GM18909 (cell line): ENCODE measurements at regions not wholly inside any gene's neighbourhood (a gene's known extent, or its start where the extent isn't known, plus 50 kb on each side); places are given as distances from the start of the nearest gene placed in this dataset.
"Not testable (repeated sequence)": the region's sequence is repeated elsewhere in the genome, so short reads cannot be mapped to it uniquely, and the experiment has no call there.

Experiments used
- ATAC-seq: cut with Tn5 transposase; IDR thresholded peaks from one replicate; pipeline ENCODE4 v1.9.1; 2021; ENCODE audit warnings: mild to moderate bottlenecking; ENCODE audit not compliant: unreplicated experiment, poor library complexity

DNA sequence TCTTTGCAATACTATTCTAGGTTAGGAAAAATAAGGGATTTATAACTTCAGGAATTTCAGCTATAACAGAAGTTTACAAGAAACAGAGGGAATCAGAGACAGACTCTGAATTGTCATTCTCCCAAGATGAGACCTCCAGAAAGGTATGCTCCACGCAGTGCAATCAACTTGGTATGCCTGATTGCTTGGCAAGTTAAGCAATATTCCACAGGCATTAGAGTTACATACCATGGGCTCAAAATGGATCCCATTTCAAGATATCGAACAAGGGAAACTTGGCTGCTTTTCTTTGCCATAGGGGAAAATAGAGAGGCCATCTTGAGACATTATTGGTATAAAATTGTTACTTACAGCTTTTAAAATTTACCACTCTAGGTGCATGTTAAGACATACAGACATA is 615.6 kb upstream of the SOX9 start:
- no peak for ATAC-seq

DNA sequence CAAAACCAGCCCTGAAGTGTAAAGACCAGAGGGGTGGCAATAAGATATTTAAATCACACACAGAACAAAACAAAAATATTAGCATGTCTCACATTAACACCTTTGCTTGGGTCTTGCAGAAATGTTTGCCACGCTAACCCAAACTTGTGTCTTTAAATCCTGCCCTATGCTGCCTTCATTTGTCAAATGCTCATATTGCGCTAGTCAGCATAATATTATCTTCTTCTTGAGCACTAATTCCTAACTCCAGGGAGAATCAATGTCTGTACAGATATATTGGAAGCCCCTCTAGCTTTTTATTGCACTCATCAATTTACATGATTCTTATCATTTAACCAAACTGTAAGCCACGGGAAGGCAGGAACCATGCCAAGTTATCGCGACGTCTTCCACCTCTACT is 614.8 kb upstream of the SOX9 start:
- ATAC-seq, result no peak

DNA sequence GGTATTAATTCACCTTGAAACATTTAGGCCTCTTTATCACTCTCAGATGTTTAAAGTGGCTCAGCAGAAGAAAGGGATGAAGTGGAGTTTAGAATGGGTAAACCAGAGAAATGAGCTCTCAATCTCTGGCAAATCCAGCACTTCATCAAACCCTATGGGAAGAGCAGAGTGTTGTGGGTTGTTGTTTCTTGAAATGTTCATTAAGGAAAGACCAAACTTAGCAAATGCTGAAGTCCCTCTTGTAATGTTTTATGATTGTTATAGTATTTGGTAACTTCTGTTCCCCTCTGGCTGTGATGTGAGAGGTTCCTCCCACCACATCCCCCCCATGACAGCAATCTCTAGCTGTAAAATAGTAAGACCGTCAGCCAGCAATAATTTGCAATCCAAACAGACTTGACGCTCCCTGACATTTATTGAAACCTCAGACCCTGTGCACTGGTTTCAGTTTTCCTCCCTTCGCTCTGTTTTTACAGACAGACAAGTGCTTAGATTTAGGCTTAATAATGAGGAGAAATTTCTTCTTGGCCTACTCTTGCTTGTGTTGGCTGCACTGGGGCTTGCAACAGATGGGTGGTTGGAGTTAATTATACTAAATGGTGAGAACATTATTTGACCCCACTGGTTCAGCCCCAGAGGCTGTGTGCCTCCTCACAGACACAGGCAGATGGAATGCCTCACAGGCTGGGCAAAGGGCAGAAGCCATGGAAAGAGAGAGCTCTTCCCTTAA is 609.4 kb upstream of the SOX9 start:
- no peak for ATAC-seq

DNA sequence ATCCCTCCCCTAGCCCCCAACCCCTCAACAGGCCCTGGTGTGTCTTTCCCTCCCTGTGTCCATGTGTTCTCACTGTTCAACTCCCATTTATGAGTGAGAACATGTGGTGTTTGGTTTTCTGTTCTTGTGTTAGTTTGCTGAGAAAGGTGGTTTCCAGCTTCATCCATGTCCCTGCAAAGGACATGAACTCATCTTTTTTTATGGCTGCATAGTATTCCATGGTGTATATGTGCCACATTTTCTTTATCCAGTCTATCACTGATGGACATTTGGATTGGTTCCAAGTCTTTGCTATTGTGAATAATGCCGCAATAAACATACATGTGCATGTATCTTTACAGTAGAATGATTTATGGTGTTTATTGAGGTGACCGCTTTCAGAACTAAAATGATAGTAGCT is 607.1 kb upstream of the SOX9 start:
- ATAC-seq, result not testable (repeated sequence)

DNA sequence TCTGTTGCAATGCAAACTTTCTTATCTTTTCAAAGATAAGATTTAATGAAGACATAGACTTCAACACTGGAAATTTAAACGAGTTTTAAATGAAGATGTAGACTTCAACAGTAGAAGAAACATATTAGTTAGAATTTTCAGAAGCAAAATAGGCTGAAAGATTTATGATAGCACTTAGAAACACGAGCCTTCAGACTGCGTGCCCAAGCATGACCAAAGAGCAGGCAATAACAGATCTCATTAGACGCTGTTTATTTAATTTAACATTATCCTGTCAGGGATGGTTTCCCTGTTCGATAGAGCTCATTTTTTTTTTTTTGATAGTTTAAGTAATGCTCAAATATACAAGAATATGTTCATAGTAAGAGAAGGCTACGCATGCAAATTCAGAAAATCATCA is 604.7 kb upstream of the SOX9 start:
- ATAC-seq, result no peak

DNA sequence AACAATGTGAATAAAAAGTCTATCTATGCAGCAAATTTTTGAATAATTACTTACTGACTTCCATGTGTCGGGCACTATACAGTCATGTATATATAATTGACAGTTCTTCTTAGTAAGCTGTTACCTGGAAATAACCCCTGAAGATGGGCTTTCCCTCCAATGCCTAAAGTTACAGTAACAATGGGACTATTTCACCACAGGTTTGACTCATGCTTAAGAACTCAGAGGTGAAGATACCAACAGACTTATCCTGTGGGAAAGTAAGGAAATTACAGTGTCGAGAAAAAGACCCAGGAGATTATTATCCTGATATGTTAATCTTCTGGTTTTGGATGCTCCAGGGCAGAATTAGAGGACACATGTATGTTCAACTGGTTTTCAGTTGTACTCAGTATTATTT is 601.5 kb upstream of the SOX9 start:
- no peak for ATAC-seq

DNA sequence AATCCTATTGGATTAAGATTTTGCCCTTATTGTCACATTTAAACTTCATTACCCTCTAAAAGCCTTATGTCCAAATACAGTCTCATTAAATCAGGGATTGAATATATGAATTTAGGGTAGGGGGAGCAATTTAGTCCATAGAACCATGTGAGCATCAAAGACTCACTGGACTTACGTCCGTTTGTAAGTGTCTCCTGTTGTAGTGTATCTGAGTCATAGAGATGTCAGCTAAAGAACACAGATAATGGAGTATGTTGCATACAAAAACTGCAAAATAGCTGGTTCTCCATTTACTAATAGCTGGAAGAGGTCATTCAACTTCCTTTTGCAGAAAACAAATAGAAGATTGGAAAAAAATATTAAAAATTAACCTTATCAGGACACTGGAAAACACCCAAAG is 599.1 kb upstream of the SOX9 start:
- no peak for ATAC-seq

DNA sequence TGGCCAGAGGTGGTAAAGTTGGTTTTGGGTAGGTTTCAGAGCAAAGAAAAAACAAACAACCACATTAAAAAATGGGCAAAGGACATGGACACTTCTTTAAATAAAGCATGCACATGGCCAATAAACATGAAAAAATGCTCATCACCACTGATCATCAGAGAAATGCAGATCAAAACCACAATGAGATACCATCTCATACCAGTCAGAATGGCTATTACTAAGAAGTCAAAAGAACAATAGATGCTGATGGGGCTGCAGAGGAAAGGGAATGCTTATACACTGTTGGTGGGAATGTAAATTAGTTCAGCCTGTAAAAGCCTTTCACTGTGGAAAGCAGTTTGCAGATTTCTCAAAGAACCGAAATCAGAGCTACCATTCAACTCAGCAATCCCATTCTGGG is 598.4 kb upstream of the SOX9 start:
- ATAC-seq, result no peak

DNA sequence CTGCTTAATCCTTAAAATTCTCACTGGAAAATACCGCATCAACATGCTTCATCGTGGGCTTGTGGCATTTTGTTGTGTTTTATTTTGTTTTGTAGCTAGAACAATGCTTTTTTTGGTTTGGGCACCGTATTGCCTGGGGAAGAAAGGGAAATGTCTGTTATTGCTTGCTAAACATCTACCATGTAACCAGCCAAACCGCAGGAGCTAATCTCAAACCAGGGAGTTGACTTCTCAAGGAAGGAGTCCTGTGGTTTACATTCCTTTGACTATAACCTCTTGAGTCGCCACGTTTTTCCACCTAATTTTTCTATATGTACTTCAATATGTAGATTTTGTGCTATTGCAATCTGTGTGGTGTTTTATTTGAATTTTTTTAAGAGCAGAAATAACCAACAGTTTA is 593.5 kb upstream of the SOX9 start:
- no peak for ATAC-seq

DNA sequence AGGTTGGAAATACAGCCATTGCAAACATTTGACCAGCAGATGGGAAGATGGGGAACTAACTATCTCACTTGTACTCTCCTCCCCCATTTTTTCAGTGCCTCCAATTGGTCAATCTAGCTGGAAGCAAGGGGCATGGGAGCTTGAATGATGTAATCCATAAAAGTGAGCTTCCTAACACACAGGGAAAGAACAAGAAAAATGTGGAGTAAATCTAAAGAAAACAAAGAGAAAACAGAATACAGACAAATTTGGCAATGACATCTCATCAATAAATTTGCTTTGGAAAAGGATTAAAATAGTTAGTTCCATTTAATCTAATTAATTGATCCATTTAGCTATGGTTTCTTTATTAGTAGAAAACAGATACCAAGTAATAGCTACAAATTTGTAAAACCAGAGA is 592.6 kb upstream of the SOX9 start:
- ATAC-seq, result no peak

DNA sequence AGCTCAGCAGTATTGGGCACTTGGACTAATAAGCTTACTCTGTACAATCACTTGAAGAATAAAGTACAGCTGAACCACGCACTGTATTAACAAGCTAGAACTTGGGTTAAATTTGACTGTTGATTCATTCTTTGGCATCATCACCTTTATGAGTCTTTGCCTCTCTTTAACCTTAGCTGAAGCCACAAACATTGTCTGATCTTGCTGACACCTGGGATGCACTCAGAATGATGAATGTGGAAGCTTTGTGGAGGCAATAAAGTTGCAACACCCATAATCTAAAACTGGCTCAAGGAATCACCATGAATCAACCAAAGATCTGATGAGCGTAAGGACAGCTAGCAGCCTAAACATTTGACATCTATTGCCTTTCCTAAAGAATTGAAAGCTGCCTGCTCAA is 590.6 kb upstream of the SOX9 start:
- ATAC-seq, result no peak

DNA sequence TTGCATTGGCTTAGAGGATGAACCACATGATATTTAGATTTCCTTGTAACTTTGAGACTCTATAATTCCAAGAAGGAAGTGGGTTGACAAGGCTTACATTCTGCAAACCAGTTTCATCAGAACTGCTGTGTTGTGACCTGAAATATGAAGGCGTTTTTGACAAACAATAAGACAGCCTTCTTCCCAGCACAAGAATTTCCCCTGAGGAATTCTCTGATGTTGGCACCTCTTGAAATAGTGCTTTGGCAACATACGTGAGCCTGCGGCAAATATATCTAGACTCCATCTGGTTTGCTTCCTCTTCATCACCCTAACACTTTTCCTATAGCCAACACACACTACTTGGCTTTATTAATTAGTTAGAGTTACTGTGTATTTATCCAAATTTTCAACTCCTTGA is 585.5 kb upstream of the SOX9 start:
- no peak for ATAC-seq

DNA sequence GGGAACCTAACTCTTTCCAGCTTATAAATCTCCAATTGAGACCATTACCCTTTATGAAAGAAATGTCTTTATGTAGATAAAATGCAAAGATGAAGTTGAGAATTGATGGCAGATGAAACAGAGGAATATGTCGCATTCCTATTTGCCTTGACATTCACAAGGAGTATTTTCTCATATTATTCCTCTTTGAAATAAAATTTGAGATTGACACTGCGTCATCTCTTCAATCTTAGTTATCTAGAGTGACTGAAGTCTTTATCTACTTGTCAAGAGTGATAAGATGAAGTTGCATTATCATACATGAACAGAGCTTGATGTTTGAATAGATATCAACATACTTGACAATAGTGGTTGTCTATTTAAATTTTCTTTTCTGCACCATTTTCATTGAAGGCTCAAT is 574.4 kb upstream of the SOX9 start:
- no peak for ATAC-seq

DNA sequence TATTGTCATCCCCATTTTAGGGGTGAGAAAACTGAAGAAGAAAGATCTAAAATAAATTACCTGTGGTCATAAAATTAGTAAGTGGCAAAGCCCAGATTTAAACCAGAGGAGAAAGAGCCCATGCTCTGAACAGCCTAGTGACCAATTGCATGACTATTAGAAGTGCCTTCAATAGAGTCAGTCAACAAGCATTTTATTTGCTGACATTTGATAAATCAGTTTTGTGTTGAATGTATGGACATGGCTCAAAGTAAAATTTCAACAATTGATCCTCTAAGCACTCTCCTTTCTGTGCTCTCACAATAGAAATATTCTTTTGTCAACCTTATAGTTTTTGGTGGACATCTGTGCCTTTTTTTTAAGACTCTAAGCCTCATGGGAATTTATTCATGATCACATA is 572.9 kb upstream of the SOX9 start:
- no peak for ATAC-seq

DNA sequence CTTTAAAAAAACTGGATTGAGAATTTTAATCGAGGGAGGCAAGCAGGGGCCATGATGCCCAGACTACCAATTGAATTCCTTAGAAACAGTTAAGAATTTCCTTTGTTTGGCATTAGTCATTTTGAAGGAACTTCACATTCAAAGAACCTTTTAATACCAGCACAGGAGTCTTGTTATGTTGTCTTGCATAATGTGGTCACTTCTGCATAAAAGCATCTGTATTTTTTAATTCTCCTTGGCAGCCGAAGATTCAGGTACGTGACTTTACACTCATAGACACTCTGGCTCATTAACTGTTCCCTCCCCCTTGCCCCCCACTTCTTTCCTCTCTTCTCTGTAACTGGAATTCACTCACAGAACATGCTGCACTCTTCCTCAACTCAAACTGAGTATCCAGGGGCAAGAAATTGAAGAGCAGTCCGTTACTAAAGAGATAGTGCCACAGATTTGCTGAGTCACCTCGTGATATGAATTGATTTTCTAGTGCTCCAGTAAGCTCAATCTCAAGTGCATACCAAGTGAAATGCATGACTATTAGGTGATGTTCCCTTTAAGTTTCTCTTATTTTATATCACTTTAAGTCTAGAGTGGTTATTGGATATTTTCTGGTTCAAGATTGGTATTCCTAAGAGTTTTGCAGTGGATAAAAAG is 572.2 kb upstream of the SOX9 start:
- ATAC-seq, result no peak

DNA sequence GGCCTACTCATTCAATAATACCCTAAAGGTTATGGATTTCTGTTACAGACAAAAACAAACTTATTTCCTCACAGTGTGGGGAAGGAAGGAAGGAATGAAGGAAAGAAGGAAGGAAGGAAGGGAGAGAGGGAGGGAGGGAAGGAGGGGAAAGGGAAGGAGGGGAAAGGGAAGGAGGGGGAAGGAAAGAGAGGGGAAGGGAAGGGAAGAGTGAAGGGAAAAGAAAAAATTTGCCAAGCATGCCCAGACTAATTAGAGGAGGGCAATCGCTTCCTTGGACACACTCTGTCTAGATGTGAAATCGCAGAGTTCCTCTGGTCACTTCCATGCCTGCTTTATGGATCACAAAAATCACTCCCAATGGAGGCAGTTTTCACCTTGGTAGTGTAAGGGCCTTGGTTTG is 570.1 kb upstream of the SOX9 start:
- ATAC-seq, result no peak

DNA sequence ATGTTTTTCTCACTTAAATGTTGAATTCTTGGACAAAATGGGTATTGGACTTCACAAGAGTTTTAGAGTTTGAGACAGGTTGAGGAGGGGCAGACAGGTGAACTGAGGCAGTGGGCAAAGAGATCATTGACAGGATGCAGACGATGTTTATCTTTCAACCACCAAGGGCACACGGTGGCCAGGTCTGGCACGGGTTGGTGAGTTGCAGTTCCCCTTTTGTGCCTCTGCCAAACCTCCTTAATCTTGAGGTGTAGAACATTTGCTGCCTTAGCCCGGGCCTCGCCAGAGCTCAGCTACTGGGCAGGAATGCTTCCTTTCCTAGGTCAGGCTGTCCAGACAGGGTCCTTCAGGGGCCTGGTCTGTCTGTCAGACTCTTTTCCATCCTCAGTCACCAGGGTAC is 567.4 kb upstream of the SOX9 start:
- no peak for ATAC-seq

DNA sequence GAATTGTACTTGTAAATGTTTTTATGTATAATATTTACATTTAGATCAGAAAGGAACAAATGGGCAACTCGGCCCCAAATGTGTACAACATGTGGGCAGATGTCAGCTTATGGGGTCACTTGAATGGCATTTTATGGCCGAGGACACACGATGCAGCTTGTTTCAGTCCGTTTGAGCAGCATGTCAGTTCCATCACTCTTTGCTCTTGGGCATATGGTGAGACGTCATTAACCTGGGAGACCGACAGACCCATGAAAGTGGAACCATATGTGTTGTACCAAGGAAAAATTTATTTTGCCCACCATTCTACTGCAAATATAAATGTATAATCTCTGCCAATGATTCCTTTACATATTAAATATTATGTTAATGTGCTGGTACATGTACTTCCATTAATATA is 561.9 kb upstream of the SOX9 start:
- no peak for ATAC-seq

DNA sequence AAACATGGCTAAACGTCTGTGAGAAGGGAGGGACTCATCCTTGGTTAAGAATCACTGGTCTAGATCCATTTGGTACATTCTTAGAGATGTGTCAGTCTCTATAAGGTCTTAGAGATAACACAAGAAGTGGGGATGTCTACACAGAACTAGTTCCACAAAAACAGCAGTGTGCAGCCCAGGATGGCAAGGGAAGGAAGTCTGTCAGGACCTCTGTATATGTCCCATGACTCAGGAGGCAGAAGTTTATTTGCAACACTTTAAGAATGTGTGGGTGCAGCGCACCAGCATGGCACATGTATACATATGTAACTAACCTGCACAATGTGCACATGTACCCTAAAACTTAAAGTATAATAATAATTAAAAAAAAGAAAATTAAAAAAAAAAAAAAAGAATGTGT is 548.5 kb upstream of the SOX9 start:
- no peak for ATAC-seq

DNA sequence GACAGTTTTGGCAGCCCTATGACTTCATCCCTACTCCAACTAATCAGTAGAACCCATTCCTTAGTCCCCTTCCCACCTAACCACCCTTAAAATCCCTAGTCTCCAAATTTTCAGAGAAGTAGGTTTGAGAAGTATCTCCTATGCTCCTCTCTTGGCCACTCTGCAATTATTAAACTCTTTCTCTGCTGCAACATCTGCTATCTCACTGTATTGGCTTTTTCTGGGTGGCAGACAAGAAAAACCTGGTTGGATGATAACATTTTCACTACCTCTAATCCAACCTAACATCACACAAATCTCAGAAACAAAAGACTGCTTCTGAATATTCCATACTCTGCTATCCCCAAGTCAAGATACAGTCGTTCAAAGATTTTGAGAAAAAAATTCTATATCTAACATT is 542.4 kb upstream of the SOX9 start:
- no peak for ATAC-seq

DNA sequence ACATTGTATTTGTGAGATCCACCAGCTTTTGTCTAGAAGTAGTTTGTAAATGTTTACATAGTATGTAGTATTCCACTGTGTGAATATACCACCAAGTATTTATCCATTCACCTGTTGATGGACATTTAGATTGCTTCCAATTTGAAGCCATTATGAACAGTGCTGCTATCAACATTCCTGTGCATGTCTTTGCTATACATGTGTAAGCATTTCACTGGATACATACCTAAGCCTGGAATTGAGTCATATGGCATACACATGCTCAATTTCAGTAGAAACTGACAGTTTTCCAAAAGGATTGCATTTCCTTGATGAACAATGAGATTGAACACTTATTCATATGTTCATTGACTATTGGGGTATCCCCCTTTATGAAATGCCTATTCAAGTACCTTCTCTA is 540.6 kb upstream of the SOX9 start:
- no peak for ATAC-seq

DNA sequence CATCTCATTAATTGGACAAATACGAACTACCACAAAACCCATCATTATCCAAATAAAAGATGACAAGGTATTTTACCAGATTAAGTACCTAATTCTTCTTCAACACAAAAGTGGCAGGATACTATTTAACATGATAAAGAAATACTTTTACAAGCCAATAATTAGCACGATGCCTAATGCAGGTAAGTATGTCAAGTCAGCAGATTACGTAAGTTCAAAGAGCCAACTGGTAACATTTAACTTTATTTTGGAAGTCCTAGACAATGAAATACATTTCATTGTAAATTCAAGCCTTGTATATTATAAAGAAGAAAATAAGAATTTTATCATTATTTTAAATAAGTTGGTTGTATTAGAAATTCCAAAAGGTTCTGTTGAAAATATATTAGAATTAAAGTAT is 535.3 kb upstream of the SOX9 start:
- ATAC-seq, result no peak
